NCI-H748 treated with DMSO at 0.1 percent for 48 hours (cell line): ENCODE measurements at regions not wholly inside any gene's neighbourhood (a gene's known extent, or its start where the extent isn't known, plus 50 kb on each side); places are given as distances from the start of the nearest gene placed in this dataset.
"Not testable (repeated sequence)": the region's sequence is repeated elsewhere in the genome, so short reads cannot be mapped to it uniquely, and the experiment has no call there.

Experiments
- DNase-seq: peaks from one replicate; lab custom pipeline; 2025; lab: John Stamatoyannopoulos, UW

- DNase-seq = no peak
These were observed 169.9 kb downstream of the CPE start for GRCh38 chr4:165548702-165549101.

DNA sequence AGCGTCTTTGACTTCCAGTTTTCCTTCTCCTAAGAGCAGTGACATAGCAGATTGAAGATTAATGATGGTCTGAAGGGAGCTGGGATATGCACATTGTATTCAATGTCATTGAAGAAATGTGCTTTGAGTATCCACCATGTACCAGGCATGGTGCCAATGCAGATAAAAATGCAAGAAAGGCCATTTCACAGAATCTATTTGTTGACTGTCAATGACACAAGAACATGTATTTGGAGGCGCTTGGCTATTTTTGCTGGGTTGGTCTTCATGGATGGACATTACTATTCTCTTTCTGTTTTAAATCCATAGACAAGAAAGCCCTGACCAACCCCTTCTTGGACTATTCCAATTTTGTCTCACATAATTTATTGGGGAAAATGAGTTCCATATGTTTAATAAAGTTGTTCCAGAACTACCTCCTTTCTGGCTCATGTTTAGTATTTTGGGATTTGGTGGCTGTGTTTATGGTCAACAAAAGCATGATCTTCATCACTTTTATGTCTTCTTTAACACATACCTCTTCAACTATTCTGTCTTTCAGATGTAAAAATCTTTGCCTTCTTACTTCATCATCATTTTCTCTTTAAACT lies 174.5 kb downstream of the CPE start:
- DNase-seq = no peak

DNA sequence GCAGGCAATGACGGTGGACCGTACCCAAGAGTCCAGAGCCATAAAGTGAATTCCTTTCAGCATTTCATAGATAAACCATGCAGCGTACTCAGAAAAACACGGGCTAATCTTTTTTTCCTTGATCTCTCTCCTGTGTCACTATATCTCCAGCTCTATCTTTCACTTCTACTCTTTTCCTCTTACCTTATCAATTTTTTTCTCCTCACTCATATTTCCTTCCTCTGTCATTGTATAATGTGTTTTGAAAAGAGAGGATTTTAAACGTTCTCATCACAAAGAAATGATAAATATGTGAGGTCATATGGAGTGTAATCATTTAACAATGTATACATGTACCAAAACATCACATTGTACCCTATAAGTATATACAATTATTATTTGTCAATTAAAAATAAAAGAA lies 176.5 kb downstream of the CPE start:
- DNase-seq = no peak

- no peak for DNase-seq
These were observed 177.6 kb downstream of the CPE start for GRCh38 chr4:165556383-165556782.

DNA sequence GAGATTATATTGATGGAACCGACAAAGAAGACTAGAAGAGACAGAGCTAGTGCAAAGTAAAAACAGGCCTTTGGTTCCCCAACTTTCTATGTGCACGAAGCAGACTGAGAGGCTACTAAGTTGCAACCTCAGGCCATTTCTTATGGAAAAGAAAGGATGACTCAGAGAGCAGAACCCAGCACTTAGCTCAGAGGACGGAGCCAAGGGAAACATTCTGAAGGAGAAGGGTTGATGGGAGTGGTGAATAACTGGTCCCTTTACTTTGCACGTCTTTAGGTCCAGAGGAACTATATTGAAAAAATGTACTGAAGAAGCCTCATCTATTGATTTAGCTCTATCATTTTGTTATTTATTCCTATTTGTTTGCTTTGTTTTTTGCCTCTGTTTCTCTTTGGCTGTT lies 182.1 kb downstream of the CPE start:
- DNase-seq = no peak

DNA sequence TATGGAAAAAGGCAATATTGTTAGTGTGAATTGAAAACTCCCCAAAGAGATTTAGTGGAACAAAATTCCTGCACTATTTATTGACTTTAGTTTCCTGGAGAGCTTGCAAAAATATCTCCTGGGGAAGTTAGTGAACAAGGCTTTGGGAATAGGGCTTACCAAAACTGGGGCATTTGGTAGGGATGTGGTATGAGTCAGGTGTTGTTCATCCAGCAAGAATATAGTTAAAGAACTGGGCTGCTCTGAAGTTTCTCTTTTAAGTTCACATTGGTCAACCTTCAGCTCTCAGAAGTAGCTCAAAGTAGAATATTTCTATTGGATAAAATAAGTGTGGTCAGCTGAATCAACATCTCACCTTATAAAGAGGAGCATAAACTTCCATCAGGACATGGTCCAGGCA lies 185.0 kb downstream of the CPE start:
- no peak for DNase-seq

GRCh38 chr4:165569031-165569430 lies 190.2 kb downstream of the CPE start:
- DNase-seq = no peak

GRCh38 chr4:165571476-165571875 lies 192.7 kb downstream of the CPE start:
- DNase-seq = not testable (repeated sequence)

DNA sequence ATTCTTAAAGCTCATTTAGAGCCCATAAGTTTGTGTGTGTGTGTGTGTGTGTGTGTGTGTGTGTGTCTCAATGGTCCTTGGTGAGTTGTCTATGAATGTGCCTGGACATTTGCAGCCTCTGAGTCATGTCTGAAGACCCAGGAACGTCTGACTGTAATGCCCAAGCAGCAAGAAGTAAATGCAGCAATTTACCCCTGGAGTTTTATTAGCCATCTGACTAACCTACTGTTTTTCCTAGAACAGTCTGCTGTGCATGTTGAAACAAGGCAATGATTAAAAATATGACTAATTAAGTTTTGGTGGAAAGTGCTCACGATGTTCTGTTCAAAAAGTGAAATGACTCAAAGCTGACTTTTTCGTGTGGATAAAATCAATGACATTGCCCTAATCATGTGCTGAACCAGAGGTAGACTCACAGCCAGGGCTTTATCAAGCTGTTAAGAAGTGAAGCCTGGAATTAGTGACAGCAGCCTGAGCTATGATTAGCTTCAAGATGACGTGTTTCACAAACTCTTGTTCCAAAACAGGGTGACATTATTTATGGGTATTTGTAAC lies 201.6 kb downstream of the CPE start:
- DNase-seq = no peak

- no peak for DNase-seq
These were observed 204.5 kb downstream of the CPE start for GRCh38 chr4:165583341-165583740.

- DNase-seq = no peak
These were observed 206.1 kb downstream of the CPE start for GRCh38 chr4:165584916-165585315.

DNA sequence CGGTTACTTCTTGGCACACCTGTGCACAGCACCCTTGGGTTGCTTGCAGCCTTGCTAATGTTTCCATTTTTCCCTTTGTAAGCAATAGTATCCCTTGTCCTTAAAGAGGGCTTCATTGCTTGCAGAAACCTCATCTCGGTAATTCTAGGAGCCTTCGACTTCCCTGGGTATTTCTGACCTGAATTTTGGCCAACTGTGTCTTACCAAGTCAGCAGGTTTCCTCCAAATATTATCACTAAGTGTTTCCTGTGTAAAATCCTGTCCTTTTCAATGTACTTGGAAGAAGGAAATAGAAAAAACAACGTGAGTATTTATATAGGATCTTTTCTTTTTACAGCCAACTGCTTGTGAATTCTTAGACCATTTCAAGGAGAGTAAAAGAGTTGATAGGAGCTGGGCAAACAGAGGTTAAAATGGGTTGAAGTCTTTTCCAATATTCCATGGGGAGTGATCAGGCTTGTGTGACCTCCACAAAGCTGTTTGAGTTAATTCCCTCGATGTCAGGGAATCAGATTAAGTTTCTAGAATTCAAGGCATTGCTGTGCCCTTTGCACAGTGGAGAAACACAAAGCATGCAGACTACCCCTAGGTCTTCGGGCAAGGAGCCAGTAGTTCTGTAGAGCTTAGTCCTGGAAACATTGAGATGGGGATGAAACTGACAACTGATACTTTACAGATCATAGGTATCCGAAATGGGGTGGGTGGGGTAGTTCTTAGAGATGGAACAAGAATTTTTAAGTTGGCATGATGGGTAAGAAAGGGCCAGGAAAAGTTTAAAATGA lies 209.9 kb downstream of the CPE start:
- DNase-seq = no peak

DNA sequence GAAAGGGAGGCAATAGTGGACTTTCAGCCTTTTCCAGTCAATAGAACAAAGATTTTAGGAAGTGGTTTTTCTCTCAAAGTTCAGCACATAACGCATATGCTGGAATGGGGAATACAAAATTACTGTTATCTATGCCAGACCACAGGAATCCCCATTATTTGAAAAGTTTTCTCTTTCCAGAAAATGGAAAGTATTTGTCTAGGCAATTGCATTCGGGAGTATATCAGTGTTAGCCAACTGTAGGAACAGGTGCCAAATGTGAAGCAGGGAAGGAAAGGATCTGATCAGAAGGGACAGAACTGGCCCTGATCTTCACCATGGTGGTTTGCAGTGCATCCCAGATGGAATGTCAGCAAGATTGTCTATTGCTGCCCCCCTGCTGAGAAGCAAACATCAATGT lies 213.6 kb downstream of the CPE start:
- no peak for DNase-seq

DNA sequence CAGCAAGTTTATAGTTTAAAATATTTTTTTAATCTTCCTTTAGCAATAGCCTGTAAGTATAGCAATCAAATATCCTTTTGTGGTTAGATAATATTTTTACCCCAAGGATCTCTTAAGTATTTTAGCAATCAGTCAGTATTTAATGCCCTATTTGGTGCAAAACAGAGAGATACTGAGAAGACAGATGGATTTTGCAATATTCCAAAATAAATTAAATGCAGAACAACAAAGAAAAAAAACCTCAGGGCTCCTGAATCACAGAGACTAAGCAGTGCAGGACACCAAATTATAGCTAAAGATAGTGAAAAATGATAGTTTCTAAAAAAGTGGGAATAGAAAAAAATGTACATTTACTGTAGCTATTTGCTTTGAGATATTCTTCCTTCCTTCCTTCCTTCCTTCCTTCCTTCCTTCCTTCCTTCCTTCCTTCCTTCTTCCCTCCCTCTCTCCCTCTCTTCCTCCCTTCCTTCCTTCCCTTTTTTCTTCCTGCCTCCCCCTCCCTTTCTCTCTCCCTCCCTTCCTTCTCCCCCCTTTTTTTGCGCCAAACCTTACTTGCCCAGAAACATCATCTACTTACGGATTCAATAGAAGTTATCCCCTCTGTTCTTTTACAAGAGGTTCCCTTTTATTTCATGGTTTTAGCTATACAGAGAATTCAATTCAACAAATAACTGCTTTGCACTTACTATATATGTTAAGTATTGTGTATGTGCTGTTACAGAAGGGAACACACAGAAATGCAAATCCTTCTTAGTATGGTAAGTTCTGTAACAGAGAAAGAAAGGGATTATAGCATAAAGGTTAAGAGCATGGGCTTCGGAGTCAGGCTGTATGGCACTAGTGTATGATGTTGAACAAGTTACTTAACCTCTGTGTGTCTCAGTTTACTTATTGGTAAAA lies 219.0 kb downstream of the CPE start:
- DNase-seq = no peak

GRCh38 chr4:165600959-165601683 lies 222.3 kb downstream of the CPE start:
- no peak for DNase-seq

DNA sequence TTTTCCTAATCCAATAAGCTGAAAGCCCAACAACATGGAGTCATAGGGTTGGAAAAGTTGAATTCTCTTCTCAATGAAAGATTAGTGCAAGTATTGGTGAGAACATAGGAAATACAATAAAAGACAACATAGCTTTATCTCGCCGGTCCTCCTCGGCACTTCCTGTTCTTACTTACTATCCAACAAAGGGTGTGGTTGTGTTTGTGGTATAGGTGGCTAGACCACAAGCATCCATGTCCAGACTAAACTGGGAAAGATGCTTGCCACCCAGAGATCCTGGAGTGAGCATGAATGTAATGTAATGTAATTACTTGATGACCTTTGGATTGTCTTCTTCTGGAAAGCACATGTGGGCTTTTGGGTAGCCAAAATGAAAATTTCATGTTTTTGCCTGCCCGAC lies 223.8 kb downstream of the CPE start:
- DNase-seq = no peak

- no peak for DNase-seq
These were observed 225.4 kb downstream of the CPE start for GRCh38 chr4:165604181-165604580.

GRCh38 chr4:165605811-165606210 lies 227.0 kb downstream of the CPE start:
- DNase-seq = no peak

DNA sequence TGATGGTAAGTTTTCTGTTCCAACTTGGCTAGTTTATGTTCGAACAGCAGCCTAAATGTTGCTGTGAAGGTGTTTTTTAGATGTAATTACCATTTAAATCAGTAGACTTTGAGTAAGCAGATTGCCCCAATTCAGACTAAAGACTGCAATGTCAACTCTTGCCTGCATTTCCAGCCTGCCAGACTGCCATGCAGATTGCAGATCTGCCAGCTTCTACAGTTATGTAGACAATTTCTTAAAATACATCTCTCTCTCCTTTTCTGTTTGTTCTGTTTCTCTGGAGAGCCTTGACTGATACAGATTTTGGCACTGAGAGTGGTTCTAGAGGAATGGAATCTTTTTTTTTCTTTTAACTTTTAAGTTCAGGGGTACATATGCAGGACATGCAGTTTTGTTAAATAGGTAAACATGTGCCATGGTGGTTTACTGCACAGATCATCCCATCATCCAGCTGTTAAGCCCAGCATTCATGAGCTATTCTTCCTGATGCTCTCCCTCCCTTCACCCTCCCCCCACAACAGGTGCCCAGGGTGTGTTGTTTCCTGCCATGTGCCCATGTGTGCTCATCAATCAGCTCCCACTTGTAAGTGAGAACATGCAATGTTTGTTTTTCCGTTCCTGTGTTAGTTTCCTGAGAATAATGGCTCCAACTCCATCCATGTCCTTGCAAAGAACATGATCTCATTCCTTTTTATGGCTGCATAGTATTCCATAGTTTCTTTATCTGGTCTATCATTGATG lies 227.8 kb downstream of the CPE start:
- DNase-seq = no peak

GRCh38 chr4:165609653-165610052 lies 230.8 kb downstream of the CPE start:
- DNase-seq = no peak
